SHP77 (cell line): ENCODE measurements at regions not wholly inside any gene's neighbourhood (a gene's known extent, or its start where the extent isn't known, plus 50 kb on each side); places are given as distances from the start of the nearest gene placed in this dataset.

Source experiments
- DNase-seq, 2 experiments: peaks; one replicate each; lab custom pipeline; 2025; lab: John Stamatoyannopoulos, UW

GRCh38 chr10:116792817-116793216, 50.5 kb upstream of the HSPA12A start:
- no peak for DNase-seq

GRCh38 chr10:116796469-116796868, 52.8 kb upstream of the ENO4 start:
- DNase-seq, result no peak

- DNase-seq, result peak; percentile 56 to 75
Measured at GRCh38 chr10:116796910-116797513, 52.3 kb upstream of the ENO4 start.

- no peak for DNase-seq
Measured at GRCh38 chr10:116798859-116799258, 50.4 kb upstream of the ENO4 start.
